ENCODE measurements at regions not wholly inside any gene's neighbourhood (a gene's known extent, or its start where the extent isn't known, plus 50 kb on each side); places are given as distances from the start of the nearest gene placed in this dataset.

- DNase-seq (ENCODE audit: low spot score): no peak
These were observed 138.4 kb upstream of the DSCAM start for GRCh38 chr21:40985370-40985769.

DNA sequence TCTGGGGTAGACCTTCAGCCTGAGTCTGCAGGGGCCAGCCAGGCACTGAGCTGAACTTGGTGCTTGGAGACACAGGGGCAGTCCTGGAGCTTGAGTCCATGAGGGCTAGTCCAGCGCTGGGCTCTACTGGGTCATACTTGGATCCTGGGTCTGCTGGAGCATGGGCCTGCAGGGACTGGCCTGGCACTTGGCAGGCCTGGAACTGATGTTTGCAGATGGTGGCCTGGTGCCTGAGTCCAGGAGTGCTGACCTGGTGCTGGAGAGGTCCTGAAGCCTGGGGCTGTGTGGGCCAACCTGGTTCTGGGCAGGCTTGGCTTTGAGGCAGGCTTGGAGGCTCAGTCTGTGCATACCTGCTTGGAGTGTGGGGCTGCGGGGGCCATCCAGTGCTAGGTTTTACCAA lies 143.4 kb upstream of the DSCAM start:
- DNase-seq (ENCODE audit: low spot score): no peak

- DNase-seq (ENCODE audit: low spot score): no peak
These were observed 150.9 kb upstream of the DSCAM start for GRCh38 chr21:40997831-40998230.

- DNase-seq (ENCODE audit: low spot score): no peak
These were observed 153.9 kb upstream of the DSCAM start for GRCh38 chr21:41000838-41001237.

DNA sequence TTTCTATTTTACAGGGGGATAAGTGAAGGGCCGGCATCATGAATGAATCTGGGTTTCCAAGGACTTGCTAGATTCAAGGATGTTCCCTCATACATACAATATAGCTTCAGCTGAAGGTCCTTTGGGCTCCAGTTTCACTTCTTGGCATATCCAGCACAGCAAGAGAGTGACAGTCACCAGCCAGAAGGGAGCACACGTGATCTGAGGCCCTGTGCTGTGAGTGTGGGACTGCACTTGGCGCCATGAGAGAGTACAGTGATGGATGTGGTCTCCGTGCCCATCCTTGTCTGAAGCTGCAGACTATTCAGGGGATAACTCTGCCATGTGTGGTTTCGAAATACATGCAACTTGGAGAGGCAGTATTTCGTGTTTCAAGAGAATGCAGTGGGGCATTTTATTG lies 159.7 kb upstream of the DSCAM start:
- no peak for DNase-seq (ENCODE audit: low spot score)

DNA sequence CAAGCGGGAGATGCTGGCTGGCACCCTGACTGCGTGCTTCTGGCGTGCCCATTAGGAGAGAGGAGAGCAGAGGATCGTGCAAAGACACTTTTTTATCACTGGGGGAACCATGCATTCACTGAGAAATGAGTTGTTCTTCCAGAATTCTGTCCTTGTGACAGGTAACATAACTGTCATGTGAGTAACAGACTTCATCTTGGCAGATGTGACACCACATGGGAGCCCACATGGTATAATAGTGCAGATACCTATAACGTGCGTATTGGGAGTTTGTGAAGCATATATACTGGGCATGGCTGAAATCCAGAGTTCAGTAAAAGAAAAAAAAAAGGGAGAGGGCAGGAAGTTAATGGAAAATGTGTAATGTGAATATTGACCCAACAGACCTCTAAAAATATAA lies 159.6 kb upstream of the BACE2 start:
- no peak for DNase-seq (ENCODE audit: low spot score)

DNA sequence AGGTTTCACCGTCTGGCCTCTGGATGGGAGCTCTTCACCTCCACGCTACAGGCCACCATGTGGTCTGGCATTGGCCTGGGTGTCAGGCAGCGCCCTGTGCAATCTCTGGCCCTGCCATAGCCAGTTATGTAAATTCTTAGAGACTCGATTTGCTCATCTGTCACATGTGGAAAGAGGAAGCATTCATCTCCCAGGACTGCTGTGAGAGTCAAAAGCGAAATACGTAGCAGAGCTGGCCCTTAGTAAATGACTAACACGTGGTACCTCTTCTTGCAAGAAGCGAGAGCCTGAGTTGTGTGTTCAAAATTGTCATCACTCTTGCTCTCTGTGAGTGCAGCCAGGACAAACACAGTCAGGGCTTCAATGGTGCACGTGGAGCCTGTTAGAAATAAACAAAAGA lies 159.0 kb upstream of the BACE2 start:
- DNase-seq (ENCODE audit: low spot score): no peak

GRCh38 chr21:41009398-41010100 lies 158.4 kb upstream of the BACE2 start:
- no peak for DNase-seq (ENCODE audit: low spot score)

GRCh38 chr21:41010101-41010435 lies 157.9 kb upstream of the BACE2 start:
- no peak for DNase-seq (ENCODE audit: low spot score)

- no peak for DNase-seq (ENCODE audit: low spot score)
These were observed 156.7 kb upstream of the BACE2 start for GRCh38 chr21:41011098-41011731.

- DNase-seq (ENCODE audit: low spot score): no peak
These were observed 156.0 kb upstream of the BACE2 start for GRCh38 chr21:41011951-41012366.

DNA sequence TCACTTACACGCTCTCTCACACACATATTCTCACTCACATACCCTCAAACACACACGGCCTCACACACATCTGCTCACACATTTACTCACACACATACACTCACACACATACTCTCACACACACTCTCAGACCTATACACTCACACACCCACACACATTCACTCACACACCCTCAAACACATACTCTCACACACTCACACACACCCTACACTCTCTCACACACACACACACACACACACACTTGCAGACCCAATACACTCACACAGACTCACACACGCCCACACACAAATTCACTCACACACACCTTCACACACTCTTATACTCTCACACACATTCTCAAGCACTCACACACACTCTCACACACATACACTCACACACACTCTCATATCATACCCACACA lies 155.5 kb upstream of the BACE2 start:
- no peak for DNase-seq (ENCODE audit: low spot score)

DNA sequence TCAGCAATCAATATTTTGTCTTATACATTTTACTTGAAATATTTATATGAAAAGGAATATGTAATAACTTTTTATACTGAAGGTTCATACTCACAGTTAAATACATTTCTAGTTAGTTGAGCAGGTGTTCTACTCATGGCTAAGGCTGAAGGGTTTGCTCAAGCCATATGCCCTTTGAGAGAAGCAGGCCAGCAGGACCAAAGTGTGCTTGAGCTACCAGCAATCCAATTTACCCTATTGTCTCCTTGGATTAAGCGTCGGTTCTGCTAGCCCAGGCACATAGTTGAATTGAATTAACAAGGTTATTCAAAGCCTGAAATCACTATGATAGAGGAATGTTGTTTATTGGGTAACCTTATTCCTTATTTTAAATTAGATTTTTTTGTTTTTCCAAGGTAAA lies 151.5 kb upstream of the BACE2 start:
- no peak for DNase-seq (ENCODE audit: low spot score)

GRCh38 chr21:41018431-41018830 lies 149.5 kb upstream of the BACE2 start:
- no peak for DNase-seq (ENCODE audit: low spot score)

- no peak for DNase-seq (ENCODE audit: low spot score)
These were observed 144.0 kb upstream of the BACE2 start for GRCh38 chr21:41023936-41024335.

DNA sequence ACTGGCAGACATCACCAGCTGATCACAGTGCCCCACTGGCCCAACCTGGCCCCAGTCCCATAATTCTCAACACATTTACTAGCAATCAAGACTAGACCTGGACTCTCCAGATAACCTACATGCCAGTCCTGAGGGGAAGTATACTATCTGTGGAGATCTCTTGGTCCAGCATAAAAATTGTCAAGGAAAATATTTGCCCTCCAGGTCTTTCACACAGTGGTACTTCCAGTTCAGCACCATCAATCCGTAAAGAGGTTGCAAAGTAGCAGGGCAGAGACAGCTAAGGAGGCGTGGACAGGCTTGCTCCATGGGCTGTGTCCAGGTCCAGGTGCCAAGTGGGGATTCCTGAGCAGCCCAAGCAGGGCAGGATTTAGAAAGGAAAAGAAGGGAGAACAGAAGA lies 143.6 kb upstream of the BACE2 start:
- no peak for DNase-seq (ENCODE audit: low spot score)

GRCh38 chr21:41024746-41025254 lies 143.2 kb upstream of the BACE2 start:
- no peak for DNase-seq (ENCODE audit: low spot score)

- DNase-seq (ENCODE audit: low spot score): no peak
These were observed 138.4 kb upstream of the BACE2 start for GRCh38 chr21:41029571-41029970.

- no peak for DNase-seq (ENCODE audit: low spot score)
These were observed 136.2 kb upstream of the BACE2 start for GRCh38 chr21:41031701-41032220.

DNA sequence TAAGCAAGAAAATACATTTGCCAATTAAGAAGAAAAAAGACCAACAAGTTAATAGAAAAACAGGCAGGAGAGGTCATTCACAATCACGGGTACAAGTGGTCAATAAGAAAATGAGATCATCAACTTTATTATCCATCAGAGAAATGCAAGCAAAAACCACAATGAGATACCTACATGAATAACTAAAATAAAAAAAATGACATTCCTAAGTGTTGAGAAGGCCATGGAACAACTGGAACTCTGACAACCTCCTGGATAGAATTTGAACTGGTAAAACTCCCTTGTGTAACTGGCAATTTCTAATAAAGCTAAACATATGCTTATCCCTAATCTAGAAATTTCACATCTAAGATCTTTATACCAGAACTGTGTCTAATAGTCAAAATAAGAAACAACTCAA lies 135.4 kb upstream of the BACE2 start:
- DNase-seq (ENCODE audit: low spot score): no peak

DNA sequence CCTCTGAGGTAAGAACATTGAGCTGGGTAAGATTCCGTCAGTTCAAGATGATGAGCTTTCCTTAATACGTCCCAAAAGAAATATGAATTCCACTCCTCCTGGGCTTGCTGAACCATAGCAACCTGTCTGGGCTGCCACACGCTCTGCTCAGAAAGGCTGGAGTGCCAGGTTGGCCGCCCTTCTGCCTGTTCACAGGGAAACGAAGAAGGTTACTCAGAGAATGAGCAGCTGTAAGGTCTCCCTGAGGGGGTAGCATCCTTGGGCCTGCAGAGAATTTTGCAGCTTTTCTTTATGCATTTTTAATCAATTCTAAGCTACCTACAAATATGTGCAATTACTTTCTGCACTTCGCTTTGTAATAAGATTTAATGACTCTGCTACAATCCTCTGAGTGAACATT lies 130.7 kb upstream of the BACE2 start:
- DNase-seq (ENCODE audit: low spot score): no peak

GRCh38 chr21:41037936-41038335 lies 130.0 kb upstream of the BACE2 start:
- DNase-seq (ENCODE audit: low spot score): no peak

DNA sequence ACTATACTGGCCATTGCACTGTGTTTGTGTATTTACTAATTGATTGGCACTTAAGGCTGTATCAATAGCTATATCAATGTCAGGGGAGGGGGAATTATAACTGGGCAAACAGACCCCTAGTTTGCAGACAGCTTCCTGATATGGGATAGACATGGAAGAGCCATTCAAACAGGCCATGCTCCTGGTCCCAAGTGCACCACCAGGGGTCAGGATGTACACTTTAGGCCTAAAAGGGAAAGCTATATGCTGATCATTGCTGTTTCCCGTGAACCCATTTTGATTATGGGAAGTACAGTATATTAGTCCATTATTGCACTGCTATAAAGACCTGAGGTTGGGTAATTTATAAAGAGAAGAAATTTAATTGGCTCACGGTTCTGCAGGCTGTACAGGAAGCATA lies 124.9 kb upstream of the BACE2 start:
- DNase-seq (ENCODE audit: low spot score): no peak
